ENCODE measurements at regions not wholly inside any gene's neighbourhood (a gene's known extent, or its start where the extent isn't known, plus 50 kb on each side); places are given as distances from the start of the nearest gene placed in this dataset.

DNA sequence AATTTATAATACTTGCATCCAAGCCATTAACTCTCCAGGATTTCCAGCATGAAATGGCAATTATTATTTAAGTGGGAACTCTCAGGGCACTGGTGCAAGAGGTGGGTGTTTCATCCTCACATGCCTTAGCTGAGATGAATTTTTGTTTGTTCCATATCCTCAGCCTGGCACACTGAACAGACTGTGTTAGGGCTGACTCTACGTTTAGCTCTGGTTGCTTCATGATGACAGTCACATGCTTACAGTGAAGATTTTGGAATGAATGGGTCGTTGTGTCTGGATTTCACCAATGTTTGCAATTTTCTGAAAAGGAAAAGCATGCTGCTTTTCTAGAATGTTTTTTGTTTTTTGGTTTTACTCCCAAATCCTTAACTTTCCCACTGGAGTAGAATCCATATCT, 246.6 kb downstream of the INSC start:
- TF ChIP-seq, protein P1, sequence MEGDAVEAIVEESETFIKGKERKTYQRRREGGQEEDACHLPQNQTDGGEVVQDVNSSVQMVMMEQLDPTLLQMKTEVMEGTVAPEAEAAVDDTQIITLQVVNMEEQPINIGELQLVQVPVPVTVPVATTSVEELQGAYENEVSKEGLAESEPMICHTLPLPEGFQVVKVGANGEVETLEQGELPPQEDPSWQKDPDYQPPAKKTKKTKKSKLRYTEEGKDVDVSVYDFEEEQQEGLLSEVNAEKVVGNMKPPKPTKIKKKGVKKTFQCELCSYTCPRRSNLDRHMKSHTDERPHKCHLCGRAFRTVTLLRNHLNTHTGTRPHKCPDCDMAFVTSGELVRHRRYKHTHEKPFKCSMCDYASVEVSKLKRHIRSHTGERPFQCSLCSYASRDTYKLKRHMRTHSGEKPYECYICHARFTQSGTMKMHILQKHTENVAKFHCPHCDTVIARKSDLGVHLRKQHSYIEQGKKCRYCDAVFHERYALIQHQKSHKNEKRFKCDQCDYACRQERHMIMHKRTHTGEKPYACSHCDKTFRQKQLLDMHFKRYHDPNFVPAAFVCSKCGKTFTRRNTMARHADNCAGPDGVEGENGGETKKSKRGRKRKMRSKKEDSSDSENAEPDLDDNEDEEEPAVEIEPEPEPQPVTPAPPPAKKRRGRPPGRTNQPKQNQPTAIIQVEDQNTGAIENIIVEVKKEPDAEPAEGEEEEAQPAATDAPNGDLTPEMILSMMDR (conservative IDR thresholded peaks at IDR 0.05; ENCODE audit: low read depth, low read length): no peak
- TF ChIP-seq EZH2 (IDR thresholded peaks at IDR 0.05; ENCODE audit: borderline replicate concordance, low read depth, low read length, poor library complexity, severe bottlenecking): no peak
